Heart left ventricle (tissue), 13 donors: ENCODE measurements at regions not wholly inside any gene's neighbourhood (a gene's known extent, or its start where the extent isn't known, plus 50 kb on each side); places are given as distances from the start of the nearest gene placed in this dataset.

ENCODE experiments used
- POLR2A ChIP-seq, 2 donors: fragments of 450-650 bp; IDR thresholded peaks; one replicate each; pipeline ENCODE4 v1.6.1; 2017; ENCODE audit warnings: antibody characterized with exemption in 2 of 2, mild to moderate bottlenecking in 2 of 2, moderate library complexity in 2 of 2
- TF ChIP-seq, protein P1 (sequence below), 12 donors: fragments of 200-600 bp; sonication (generic) in 4 of 12; IDR thresholded peaks; one replicate each; pipeline versions ENCODE4 v1.5.0 to v1.8.0; 2018 to 2022; ENCODE audit warnings: antibody characterized with exemption in 12 of 12, mild to moderate bottlenecking in 5 of 12
- donor health status: ischemic (EF 13 %, LVEDD 7.1; RV severe dilation, severe dysfunction).
- donor health status: DM: no; HTN: yes; CAD: no.
- donor health status: DM: no; HTN: no; CAD: no.
- donor health status: ischemic (EF 25% LVEDD 6.9; RV normal size, moderate dysfunction).
- donor health status: ischemic (EF 25% LVEDD 5.7; RV mildly dilated, moderate dysfunction).
- donor health status: ischemic (EF 35%, LVEDD 5.7; RV mildly dilated, moderate dysfunction).
- donor health status: nonischemic (EF 11% LVEDD 7.7; RV severe dilation, severe dysfunction).
- donor health status: DM: yes; HTN: yes; CAD: no.
- donor health status: PGD.
- donor health status: ischemic (EF 29% LVEDD 5.4; RV normal size, mild dysfunction).
- donor health status: nonischemic (EF 23%, LVEDD 6.1; RV moderate dilation, normal function).

DNA sequence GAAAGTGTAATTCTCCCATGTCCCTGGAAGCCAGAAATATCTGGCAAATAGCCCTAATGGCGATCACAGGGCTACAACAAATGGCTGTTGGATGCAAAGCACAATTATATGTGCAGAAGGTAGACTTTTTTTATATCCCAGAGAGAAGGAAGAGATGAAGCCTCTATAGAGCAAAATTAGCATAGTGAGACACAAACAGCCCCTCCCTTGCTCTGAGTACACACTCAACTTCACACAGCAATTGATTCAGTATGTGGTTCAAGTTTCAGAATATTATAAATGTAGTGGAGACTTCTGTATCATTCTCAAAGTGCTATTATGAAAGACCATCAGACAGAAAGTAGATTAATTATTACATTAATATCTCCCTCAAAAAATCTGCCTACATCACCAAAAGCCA, 246.5 kb upstream of the TBX18 start:
- TF ChIP-seq, protein P1, sequence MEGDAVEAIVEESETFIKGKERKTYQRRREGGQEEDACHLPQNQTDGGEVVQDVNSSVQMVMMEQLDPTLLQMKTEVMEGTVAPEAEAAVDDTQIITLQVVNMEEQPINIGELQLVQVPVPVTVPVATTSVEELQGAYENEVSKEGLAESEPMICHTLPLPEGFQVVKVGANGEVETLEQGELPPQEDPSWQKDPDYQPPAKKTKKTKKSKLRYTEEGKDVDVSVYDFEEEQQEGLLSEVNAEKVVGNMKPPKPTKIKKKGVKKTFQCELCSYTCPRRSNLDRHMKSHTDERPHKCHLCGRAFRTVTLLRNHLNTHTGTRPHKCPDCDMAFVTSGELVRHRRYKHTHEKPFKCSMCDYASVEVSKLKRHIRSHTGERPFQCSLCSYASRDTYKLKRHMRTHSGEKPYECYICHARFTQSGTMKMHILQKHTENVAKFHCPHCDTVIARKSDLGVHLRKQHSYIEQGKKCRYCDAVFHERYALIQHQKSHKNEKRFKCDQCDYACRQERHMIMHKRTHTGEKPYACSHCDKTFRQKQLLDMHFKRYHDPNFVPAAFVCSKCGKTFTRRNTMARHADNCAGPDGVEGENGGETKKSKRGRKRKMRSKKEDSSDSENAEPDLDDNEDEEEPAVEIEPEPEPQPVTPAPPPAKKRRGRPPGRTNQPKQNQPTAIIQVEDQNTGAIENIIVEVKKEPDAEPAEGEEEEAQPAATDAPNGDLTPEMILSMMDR (IDR thresholded peaks at IDR 0.05): no peak
- no peak for TF ChIP-seq POLR2A (IDR thresholded peaks at IDR 0.05)
